ENCODE measurements at regions not wholly inside any gene's neighbourhood (a gene's known extent, or its start where the extent isn't known, plus 50 kb on each side); places are given as distances from the start of the nearest gene placed in this dataset.

- DNase-seq, result no peak
These were observed 296.7 kb downstream of the DSEL start for GRCh38 chr18:67219821-67220220.

GRCh38 chr18:67218556-67218955 is 298.0 kb downstream of the DSEL start:
- no peak for DNase-seq

GRCh38 chr18:67217551-67218166 is 298.9 kb downstream of the DSEL start:
- DNase-seq, result peak; percentile 70

GRCh38 chr18:67216846-67217245 is 299.7 kb downstream of the DSEL start:
- no peak for DNase-seq

GRCh38 chr18:67215686-67216085 is 300.8 kb downstream of the DSEL start:
- no peak for DNase-seq

- DNase-seq, result no peak
These were observed 304.9 kb downstream of the DSEL start for GRCh38 chr18:67211646-67212045.

GRCh38 chr18:67200665-67201064 is 315.9 kb downstream of the DSEL start:
- DNase-seq, result no peak

- peak; percentile 45 for DNase-seq
These were observed 316.4 kb downstream of the DSEL start for GRCh38 chr18:67199993-67200617.

- no peak for DNase-seq
These were observed 321.6 kb downstream of the DSEL start for GRCh38 chr18:67194886-67195285.

DNA sequence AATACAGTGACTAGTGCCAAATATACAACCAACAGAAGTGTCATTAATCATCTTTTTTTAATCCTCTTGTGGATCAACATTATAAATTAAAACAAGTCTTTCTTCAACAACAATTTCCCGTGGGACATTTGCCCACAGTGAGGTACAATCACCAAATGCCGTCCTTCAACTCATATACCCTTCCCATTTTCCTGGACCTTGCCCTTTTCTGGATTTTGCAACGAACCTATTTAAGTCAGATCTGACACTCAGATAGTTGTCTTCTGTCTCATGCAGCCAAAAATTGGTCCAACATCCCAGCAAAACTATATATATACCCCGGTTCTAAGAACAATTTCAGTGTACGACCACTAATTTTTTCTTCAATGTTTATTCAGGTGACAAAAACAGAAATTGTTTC is 324.0 kb downstream of the DSEL start:
- no peak for DNase-seq

DNA sequence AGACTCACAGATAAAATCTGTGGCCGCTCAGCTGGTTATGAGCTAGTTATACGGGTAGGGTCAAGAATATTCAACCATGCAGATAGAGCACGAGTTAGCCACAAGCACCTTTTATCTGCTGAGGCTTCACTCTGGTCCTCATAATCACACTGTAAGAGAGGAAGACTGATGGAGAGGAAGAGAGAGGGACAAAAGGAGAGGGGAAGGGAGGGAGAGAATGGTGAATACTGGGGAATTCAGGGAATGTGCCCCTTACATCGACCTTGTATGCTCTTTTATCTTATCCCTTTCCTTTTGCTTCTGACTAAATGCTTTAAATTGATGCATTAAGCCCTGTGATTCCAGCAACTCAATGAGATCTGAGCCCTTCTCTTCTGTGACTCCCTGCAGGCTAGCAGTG is 333.1 kb downstream of the DSEL start:
- DNase-seq, result no peak

DNA sequence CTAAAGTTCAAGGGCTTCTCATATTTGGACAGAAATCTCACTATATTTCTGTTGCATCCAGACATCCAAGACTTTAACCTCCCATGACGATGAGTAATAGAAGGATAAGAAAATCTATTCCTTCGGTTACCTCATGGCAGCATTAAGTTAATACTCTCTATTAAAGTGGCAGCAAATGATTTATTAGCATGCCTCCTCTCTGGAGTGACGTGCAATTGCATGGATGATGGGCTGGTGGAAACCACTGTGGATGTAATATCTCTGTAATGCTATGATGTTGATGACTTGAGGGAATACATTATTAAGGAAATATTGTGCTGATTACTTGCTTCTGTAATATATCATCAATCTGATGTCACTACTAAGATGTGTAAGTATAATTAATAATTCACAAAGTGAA is 336.8 kb downstream of the DSEL start:
- DNase-seq, result no peak

DNA sequence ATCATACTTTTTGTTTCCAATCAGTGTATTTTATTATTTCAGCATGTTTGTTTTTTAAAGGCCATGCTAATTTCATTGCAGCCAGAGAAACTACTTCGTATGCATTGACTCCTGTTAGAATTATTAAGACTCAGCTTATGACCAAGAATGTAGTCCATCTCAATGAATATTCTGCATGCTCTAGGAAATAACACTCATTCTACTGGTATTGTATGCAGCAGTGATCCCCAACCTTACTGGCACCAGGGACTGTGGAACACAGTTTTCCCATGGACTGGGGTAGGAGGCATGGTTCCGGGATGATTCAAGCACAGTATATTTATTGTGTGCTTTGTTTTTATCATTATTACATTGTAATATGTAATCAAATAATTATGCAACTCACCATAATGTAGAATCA is 356.9 kb downstream of the DSEL start:
- DNase-seq, result no peak

- no peak for DNase-seq
These were observed 361.5 kb downstream of the DSEL start for GRCh38 chr18:67154979-67155378.

DNA sequence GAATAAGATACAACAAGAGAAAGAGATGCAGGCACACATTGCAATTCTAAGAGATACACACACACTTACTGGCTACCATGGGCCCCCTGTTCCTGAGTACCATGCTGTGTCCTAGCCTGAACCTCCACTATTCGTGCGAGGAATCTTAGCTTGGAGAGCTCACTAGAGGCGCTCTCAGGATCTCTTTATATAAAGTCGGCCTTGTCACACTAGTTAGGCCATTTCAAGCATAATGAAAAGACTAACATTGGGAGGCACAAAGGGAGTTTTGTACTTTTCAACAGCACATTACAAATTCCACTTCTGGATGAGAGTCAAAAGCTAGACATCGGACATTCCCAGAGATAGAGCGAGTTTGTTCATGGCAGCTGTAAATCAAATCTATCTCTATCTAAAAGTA is 365.2 kb downstream of the DSEL start:
- DNase-seq, result no peak

DNA sequence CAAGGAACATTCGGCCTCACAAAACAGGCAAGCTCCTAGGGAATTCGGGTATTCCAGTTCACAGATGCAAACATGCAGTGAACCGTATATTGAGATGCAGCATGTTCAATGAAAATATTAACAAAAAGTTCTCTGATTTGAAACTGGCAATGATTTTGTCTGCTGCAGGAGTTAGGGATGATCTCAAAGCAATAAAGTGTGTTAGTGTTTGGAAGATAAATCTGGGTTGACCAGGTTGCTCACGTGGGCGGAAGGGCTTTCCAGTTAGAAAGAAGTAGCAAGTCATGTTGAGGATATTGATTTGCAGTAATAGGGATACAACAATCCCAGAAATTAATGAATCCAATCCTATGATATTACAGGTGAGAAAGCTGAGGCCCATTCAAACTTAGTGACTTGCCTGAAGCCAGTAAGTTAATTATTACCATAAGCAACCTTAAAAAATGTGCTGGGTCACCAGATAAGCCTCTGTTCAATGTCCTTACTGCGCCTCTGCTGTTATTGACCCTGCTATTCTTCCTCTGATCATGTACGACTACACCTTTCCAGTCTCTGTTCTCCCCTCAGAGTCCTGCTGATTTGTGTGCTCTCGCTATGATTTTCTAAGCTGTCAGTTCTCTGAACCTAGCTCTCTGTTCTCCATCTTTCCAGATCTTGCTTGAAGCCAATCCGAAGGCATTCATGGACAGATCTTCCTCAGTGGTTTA is 370.8 kb downstream of the DSEL start:
- DNase-seq, result no peak

DNA sequence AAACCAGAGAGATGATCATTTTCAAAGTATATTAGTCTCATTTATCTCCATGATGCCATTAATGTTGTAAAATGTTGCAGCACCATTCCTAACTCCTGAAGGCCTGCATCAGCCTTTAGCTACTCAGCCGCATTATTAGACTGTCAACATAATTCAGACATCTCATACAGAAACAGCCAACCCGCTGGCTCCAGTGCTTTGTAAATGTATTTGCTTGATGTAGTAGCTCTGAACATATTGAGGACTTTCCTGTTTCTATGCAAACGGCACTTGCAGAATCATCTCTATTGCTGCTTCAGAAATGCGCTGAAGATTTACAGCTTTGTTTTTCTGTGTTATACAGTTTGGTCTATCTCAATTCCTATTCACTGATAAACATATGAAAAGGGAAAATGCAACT is 372.2 kb downstream of the DSEL start:
- DNase-seq, result no peak

- DNase-seq, result no peak
These were observed 373.5 kb downstream of the DSEL start for GRCh38 chr18:67143028-67143427.

GRCh38 chr18:67142604-67143003 is 373.9 kb downstream of the DSEL start:
- no peak for DNase-seq

GRCh38 chr18:67140495-67140894 is 376.0 kb downstream of the DSEL start:
- DNase-seq, result no peak

GRCh38 chr18:67139899-67140298 is 376.6 kb downstream of the DSEL start:
- DNase-seq, result no peak

- no peak for DNase-seq
These were observed 380.5 kb downstream of the DSEL start for GRCh38 chr18:67135981-67136380.

DNA sequence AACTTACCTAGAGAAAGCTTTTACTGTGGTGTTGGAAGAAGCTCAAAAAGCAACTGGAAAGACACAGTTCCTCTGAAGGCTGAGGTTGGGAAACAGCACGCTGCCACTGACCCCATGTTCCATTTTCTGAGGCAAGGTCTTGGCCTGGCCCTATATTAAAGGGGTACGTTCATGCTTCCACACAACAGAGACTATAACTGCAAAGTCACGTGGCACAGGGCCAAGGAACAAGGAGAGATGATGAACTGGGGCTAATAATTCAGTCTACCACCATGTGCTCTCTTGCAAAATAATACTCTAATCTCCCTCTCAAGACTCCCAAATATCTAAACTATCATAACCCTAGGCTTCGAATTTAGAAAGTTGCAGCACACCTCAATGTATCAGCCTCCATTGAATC is 381.6 kb downstream of the DSEL start:
- DNase-seq, result no peak

GRCh38 chr18:67133669-67134068 is 382.9 kb downstream of the DSEL start:
- DNase-seq, result no peak

GRCh38 chr18:67132919-67133318 is 383.6 kb downstream of the DSEL start:
- DNase-seq, result no peak

Measured in activated CD4-positive, alpha-beta T cell treated with anti-CD3 and anti-CD28 coated beads, Interleukin-2, Interleukin-6, amounts not matched to agents 100 ng/mL and 50 ng/mL, durations not matched to agents 16 hours and 8 hours (primary cell).